HG03575 (cell line): ENCODE measurements at regions not wholly inside any gene's neighbourhood (a gene's known extent, or its start where the extent isn't known, plus 50 kb on each side); places are given as distances from the start of the nearest gene placed in this dataset.

ENCODE experiments used
- ATAC-seq: cut with Tn5 transposase; IDR thresholded peaks from one replicate; pipeline ENCODE4 v1.9.1; 2021; ENCODE audit not compliant: unreplicated experiment, insufficient number of reproducible peaks, low FRiP score; ENCODE audit errors: extremely low read depth

DNA sequence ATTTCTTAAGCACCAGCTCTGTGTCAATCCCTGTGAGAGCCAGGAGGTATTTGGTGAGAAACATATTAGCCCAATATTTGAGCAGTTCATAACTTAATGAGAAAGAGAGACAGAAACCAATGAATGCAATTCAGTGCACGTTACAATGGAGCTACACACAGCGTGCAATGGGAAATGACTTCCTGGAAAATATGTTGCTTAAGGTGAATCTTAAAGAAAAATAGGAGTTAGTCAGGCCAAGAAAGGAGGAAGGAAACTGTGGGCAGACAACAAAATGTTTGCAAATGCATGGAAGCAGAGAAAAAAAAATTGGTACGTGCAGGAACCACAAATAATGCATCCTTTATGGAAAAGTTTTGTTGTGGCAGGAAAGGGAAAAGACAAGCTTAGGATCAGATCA is 481.7 kb downstream of the BCAT1 start:
- ATAC-seq: no peak

DNA sequence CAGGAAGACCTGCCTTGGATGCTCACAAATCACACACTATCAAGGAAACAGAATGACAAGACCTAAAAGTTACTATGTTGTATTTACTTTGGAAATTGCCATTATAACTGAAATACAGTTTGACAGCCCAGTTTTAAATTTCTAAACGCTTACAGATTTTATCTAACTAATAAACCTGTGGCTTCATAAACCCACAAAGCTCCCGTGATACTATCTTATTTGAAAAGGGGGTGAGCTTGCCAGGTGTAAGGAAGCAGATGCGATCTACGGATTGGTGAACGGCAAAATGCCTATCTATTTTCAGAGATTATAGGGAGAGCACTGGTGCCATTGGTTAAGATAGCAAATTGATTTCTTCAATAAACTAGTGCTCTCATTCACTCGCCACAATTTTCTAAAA is 485.5 kb downstream of the BCAT1 start:
- ATAC-seq: no peak

DNA sequence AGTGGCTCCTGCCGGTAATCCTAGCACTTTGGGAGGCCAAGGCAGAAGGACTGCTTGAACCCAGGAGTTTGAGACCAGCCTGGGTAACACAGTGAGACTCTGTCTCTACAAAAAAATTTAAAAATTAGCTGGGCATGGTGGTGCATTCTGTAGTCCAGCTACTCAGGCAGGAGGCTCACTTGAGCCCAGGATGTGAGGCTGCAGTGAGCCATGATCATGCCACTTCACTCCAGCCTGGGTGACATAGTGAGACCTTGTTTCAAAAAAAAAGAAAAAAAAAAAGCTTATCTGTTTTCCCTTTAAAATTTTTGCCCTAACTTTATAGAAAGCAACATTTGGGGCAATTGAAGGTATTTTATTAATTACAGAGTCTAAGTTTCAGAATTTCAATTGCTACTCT is 486.0 kb downstream of the BCAT1 start:
- no peak for ATAC-seq

DNA sequence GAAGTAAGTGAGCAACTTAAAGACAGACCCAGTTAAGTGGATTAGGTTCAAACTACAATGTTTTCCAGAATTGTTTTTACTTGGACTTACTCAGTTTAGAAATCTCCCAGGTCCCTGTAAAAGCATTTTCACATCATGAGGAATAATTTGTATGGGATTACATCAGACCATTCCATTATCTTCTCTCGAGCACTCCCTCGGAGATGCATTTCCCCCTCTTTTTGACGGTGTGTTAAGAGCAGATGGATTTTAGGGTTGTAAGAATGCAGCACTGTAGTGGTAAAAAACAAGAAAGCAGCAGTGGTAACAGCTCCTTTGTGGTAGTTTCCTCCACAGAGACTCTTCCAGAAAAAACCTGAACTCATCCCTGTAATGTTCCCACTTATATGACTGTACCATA is 488.4 kb downstream of the BCAT1 start:
- no peak for ATAC-seq

DNA sequence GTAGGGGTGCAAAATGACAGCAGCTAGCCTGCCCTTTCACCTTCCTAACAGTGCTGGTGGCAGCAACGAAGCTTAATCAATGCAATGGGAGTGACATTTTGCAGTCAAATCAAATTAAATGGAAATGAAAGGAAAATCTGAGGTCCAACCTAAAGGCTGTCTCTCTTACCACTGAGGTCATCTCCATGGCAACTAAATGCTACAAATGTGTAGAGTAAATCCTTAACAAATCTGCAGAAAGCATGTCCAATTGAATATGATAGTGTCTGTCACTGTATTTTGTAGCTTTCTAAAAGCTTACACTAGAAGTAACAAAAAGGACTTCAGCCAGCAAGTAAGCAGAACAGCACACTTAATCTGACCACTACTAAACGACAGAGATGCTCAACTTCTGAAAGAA is 488.8 kb downstream of the BCAT1 start:
- ATAC-seq: no peak

DNA sequence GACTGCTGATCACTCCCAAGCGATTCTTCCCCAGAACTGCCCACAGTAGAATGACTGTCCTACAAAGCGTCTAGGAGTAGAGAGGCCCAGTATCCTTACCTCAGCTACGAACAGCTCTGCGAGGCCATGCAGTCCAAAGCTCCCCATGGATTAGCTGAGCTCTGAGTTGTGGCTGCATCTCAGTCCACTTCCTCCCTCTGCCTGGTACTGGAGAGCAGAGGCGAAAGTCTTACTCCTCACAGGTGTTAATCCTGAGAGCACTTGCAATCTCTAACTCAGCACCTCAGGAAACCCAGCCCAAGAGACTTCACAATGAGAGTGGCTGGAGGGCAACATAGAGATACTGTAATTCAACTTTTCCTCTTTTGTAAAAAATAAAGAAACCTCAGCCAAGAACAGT is 493.1 kb downstream of the BCAT1 start:
- ATAC-seq: no peak

DNA sequence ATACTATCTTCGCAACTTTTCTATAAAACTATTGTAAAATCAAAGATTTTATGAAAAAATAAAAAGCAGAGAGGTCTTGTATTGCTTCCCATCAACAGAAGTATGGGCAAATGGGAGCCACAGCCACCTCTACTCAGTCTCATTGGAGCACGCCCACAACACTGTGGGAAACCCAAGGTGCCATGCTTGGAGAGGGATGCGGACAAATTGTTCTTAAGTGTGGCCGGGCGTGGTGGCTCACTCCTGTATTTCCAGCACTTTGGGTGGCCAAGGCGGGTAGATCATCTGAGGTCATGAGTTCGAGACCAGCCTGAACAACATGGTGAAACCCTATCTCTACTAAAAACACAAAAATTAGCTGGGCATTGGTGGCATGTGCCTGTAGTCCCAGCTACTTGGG is 498.2 kb upstream of the SOX5 start:
- no peak for ATAC-seq

DNA sequence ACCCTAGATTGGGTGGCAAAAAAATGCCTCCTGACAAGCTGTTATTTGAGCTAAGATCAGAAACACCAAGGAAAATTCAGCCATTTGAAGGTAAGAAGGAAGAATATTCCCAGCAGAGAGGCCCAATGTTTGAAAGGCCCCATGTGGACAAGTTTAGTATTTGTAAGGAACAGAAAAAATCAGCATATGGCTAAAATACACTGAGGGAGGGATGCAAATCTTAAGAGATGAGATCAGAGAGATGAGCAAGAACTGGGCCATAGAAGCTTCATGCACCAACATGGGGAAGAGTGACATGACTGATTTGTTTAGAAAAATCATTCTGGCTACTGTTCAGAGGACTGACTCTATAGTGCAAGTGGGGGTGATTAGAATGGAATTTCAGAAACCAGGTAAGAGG is 496.8 kb upstream of the SOX5 start:
- no peak for ATAC-seq

DNA sequence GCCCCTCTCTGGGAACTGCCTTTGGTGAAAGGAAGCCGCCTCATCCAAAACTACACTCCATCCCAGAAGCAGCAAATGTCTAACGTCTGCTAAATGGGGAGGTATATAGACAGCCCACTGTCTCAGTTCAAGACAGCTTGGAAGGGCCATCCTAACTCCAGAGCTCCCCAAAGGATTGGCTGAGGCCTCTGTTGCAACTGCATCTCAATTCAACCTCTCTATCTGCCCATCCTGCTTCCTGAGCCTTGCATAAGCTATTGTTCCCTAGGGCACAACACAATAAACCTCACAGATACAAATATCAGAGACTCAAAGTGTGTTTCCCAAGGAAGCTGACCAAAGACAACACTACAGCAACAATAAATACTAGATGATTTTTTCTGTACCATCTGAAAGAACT is 495.2 kb upstream of the SOX5 start:
- no peak for ATAC-seq

DNA sequence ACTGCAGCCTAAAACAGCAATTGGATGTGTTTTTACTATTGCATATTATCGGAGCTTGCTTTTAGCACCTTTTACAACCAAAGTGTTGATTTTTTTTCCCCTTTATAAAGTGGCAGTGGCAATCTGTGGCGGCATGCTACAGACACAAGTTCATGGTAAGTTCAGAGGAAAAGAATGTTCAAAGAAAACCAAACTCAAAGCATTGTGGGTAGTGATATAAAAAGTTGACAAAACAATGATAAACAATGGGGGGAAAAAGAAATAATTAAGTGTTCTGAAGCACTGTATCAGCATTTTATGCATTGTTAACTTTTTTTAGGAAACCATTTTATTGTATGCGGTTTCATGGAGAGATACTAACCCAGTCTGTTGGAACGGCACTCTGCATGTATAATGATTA is 492.0 kb upstream of the SOX5 start:
- no peak for ATAC-seq

DNA sequence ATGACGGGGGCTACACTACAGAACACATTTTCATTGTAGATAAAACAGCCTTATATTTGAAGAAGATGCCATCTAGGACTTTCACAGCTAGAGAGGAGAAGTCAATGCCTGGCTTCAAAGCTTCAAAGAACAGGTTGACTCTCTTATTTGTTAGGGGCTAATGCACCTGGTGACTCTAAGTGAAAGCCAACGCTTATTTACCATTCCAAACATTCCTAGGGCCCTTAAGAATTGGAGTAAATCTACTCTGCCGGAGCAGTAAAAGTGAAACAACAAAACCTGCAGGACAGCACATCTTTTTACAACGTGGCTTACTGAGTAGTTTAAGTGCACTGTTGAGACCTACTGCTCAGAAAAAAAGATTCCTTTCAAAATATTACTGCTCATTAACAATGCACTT is 487.2 kb upstream of the SOX5 start:
- ATAC-seq: no peak

DNA sequence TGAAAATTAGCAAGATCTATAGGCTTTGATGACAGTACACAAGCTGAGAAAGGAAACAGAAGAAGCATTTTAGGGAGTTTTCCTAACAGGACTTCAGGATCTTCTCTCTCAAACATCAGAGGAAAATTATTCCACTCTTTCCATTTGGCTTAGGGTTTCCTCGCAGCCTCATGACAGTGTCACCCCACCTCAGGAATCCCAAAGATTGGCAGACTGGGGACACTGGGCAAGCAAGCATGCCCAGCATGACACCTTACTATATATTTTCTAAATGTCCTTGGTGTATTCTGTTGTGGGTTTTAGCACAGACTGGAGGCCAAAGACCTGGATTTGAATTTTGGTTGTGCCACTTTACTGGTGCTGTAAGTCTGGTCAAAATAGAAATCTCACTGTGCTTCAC is 482.4 kb upstream of the SOX5 start:
- ATAC-seq: no peak

DNA sequence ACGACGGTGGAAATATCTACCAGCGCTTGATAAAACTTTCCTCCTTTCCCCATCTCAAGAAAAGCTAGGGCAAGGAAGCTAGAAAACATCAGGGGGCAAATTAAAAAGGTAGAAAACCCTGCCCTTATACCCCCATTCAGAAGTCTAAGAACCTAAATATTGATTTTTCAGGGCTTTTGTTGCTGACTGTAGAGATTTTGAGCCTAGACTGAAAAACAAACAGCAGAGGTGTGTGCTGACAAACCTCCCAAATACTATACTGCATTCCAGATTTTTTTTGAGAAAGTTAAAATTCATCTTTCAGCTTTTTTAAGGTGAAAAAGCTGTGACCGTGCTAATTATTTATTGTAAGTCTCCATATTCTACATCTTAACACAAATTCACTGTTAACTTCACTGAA is 478.3 kb upstream of the SOX5 start:
- ATAC-seq: no peak

DNA sequence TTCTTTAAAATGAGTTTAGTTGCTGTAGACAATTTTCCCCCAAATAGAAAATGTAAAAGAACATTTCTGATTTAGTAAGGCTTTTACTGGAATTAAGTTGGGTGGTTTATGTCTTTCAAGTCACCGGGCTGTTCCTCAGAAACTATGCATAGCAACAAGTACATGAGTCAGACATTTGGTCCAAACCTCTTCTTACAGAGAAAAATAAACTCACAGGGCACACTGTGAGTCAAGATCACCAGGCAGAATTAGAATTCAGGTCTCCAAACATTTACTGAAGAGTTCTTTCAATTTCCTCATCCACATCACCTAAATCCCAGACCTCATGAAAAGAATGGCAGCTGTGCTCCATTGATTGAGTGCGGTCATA is 476.1 kb upstream of the SOX5 start:
- no peak for ATAC-seq

DNA sequence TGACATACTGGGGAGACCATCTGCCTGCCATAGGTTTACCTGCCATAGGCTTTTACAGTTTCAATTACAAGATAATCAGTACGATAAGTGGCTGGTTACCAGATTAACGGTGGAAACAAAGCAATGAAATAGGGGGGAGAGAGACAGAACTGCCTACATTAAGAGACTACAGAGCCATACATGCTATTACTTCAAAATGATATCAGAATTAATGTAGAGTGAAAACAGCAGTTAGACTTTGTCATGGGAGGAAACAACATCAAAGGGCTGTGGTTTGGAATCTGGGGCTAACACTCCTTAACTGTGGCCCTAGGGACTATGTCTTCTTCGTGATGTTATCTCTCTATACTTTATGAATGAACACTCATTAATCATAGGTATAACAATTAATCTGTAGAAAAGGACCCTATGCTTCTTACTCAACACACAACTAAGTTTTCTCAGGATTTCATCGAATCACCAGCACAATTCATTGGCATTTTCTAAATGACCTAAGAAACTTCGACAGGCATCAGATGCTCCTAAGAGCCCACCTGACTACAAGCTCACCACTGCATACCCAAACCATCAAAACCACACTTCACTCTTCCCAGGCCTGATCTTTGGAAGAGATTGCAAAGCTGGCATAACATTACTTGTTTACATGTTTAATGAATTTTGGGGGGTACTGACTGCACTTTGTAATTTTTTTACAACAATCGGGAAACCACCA is 475.6 kb upstream of the SOX5 start:
- ATAC-seq: no peak

DNA sequence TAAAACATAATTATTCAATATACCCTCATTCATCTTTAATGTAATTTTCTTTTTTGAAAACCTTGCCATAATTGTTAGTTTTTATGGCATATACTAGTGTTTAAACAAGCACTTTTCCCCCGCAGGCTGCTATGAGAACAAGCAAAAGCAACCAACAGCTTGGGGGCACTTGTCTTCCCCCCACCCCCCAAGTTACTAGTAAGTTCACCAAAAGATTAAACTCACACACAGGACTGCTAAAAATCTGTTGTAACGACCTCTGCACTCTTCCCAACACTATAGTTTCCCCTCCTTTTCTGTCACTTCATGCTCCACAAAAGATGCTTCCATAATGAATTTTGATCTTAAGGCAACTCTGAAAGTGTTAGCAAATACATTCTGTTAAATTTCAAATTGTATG is 474.9 kb upstream of the SOX5 start:
- no peak for ATAC-seq

DNA sequence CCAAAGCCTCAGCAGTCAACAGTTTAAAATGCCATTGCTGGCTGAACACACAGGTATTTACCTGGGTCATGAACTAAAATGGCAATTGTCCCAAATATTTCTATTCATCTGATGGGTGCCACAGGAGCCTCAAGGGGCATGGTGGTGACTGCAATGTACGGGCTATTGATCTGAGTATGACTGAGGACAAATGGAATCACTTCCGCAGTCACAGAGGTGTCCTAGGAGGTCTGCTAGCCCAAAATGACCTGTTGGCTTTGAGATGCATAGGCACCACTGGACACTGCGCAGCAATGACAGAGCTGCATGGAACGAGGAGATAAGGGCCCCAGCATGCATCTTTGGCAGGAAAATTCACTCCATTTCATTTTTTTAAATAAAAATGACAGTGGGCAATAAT is 474.1 kb upstream of the SOX5 start:
- no peak for ATAC-seq

DNA sequence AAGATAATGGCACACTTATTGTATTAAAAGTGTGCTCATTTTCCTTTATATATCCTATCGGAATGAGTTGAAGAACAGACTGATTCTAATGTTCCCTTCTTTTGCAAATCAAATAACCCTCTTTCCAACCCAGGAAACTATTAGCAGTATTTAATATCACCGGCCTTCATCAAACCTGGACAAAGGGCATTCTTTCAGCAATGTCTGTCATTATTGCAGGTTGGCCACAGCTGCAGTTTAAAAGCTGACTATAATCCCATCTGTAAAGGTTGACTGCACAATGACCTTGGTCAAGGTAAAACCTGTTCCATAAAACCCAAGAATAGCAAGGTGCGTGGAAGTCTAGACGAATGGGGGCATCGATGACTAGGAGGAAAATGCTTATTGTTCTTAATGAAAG is 472.3 kb upstream of the SOX5 start:
- no peak for ATAC-seq

DNA sequence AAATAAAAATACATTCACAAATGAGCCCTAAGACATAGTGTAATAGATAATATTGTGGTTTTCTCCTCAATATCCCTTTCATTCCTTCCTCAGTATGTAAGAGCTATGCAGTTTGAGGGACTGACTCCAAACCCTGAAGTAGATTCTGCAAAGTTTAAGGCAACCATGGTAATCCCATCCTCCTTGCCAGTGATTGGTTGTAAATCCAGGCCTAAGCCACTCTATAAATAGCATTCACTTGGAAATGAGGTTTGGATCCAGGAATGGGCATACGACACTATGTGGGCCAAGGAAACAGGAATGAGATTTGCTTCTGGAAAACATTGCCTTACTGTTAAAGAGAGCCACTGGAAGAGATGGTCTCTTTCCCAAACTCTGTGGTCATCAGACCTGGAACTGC is 468.7 kb upstream of the SOX5 start:
- no peak for ATAC-seq

DNA sequence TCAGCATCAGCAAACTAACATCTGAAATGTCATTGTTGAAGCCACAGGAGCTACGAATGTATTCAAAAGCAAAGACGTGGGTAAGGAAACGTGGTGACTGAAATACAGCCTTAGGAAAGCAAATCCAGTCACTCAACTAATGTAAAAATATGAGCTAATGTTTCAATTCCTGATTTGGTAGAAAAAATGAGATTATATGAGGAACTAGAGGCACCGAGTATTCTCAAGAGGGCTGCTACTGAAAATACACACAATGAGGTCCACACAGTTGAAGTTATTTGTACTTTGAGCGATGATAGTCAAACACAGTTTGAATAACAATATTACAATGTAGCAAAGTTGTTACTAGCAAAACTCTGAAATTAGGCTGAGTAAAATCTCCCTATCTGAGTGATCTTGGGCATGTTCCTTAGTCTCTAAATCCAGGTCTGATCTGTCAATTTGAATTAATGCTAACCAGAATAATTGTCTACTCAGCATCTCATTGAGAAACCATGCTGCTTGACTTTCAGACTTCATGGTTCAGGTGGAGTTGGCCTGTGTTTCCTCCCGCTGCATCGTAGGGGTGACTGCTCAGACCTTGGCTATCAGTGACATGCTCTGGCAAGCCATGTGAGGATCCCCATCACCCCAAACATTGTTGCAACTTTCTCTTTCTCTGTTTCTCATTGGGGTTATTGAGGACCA is 467.1 kb upstream of the SOX5 start:
- ATAC-seq: no peak

DNA sequence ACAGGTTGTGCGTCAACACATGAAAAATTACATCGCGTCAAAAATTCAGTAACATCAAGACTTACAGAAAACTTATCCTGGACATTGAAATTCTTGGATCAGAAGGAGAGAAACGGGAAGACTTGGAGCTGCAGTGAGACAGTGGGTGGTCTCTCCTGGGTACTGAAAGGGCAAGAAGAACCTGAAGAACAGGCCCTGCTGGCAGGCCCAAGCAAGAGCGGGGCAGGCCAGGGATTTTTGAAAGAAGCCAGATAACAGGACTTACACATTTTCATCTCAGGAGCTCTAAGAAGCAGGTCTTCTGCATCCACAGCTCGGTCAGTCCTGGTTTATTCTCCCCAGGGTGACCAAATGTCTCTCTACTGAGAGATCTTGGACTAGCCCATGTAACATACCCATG is 466.5 kb upstream of the SOX5 start:
- ATAC-seq: no peak
